WTC11 (cell line): ENCODE measurements at regions not wholly inside any gene's neighbourhood (a gene's known extent, or its start where the extent isn't known, plus 50 kb on each side); places are given as distances from the start of the nearest gene placed in this dataset.

ENCODE experiments used
- ATAC-seq: fragments of 200-7000 bp; cut with Tn5 transposase; 2 replicates; pipeline ENCODE4 v1.10.0; 2021; ENCODE audit warnings: mild to moderate bottlenecking, moderate library complexity
- CTCF ChIA-PET: fragments of 300-600 bp; sonication (Branson Sonifier 250); formaldehyde crosslinking; loops from one replicate; lab custom pipeline; 2021; ENCODE audit warnings: antibody characterized with exemption; lab: Charles Lee
- POLR2A ChIA-PET: fragments of 350-600 bp; sonication (Branson Sonifier 250); formaldehyde crosslinking; loops from one replicate; lab custom pipeline; 2021; ENCODE audit warnings: antibody characterized with exemption; lab: Charles Lee
- DNase-seq: peaks from one replicate; pipeline ENCODE4 v3.0.0; 2021; ENCODE audit warnings: low spot score
- H3K27ac Mint-ChIP-seq: 2 replicates; pipeline ENCODE4 v1.8.0; 2021; ENCODE audit warnings: mixed read lengths
- H3K27me3 Mint-ChIP-seq: 2 replicates; pipeline ENCODE4 v1.8.0; 2021; ENCODE audit warnings: low read depth, mild to moderate bottlenecking, moderate library complexity, mixed read lengths
- H3K36me3 Mint-ChIP-seq: 2 replicates; pipeline ENCODE4 v1.8.0; 2021; ENCODE audit warnings: mixed read lengths
- H3K4me1 Mint-ChIP-seq: 2 replicates; pipeline ENCODE4 v1.8.0; 2022; ENCODE audit warnings: mixed read lengths
- H3K4me3 Mint-ChIP-seq: 2 replicates; pipeline ENCODE4 v1.8.0; 2021; ENCODE audit warnings: mild to moderate bottlenecking, moderate library complexity, mixed read lengths
- H3K9me3 Mint-ChIP-seq: 2 replicates; pipeline ENCODE4 v1.8.0; 2021; ENCODE audit warnings: mixed read lengths
- CREM ChIP-seq: sonication (generic); formaldehyde crosslinking; IDR thresholded peaks from 2 replicates; pipeline ENCODE4 v1.8.1; 2022; ENCODE audit warnings: mild to moderate bottlenecking, missing genetic modification reagents, moderate library complexity
- ELF4 ChIP-seq: sonication (generic); formaldehyde crosslinking; IDR thresholded peaks from 2 replicates; pipeline ENCODE4 v1.8.1; 2022; ENCODE audit warnings: low read depth, mild to moderate bottlenecking, moderate library complexity, missing genetic modification reagents
- EMX1 ChIP-seq: fragments of 250-450 bp; sonication (Bioruptor Pico); IDR thresholded peaks from 2 replicates; pipeline ENCODE4 v1.8.0; 2021; ENCODE audit warnings: mild to moderate bottlenecking
- FOXJ3 ChIP-seq: sonication (generic); formaldehyde crosslinking; IDR thresholded peaks from 2 replicates; pipeline ENCODE4 v1.9.0; 2021; ENCODE audit warnings: missing genetic modification reagents, mild to moderate bottlenecking, borderline replicate concordance
- GTF2I ChIP-seq: fragments of 250-450 bp; sonication (Bioruptor Pico); conservative IDR thresholded peaks from 2 replicates; pipeline ENCODE4 v1.4.0; 2021; ENCODE audit warnings: mild to moderate bottlenecking
- JAZF1 ChIP-seq: fragments of 250-450 bp; sonication (Bioruptor Pico); IDR thresholded peaks from 2 replicates; pipeline ENCODE4 v1.9.0; 2021; ENCODE audit warnings: moderate library complexity, mild to moderate bottlenecking, inconsistent platforms
- JUN ChIP-seq: sonication (generic); formaldehyde crosslinking; IDR thresholded peaks from 2 replicates; pipeline ENCODE4 v1.8.0; 2023; ENCODE audit warnings: mild to moderate bottlenecking, missing genetic modification reagents
- KAT7 ChIP-seq: sonication (generic); formaldehyde crosslinking; IDR thresholded peaks from 2 replicates; pipeline ENCODE4 v1.8.1; 2023; ENCODE audit warnings: missing genetic modification reagents, mild to moderate bottlenecking, borderline replicate concordance
- MYBL2 ChIP-seq: sonication (generic); formaldehyde crosslinking; IDR thresholded peaks from 2 replicates; pipeline ENCODE4 v1.8.1; 2023; ENCODE audit warnings: mild to moderate bottlenecking, moderate library complexity, missing genetic modification reagents
- NFATC4 ChIP-seq: fragments of 250-450 bp; sonication (Bioruptor Pico); IDR thresholded peaks from 2 replicates; pipeline ENCODE4 v1.9.0; 2021; ENCODE audit warnings: mild to moderate bottlenecking
- PRRX2 ChIP-seq: fragments of 250-450 bp; sonication (Bioruptor Pico); IDR thresholded peaks from 2 replicates; pipeline ENCODE4 v1.8.0; 2021; ENCODE audit warnings: mild to moderate bottlenecking
- RORB ChIP-seq: fragments of 250-450 bp; sonication (Bioruptor Pico); IDR thresholded peaks from 2 replicates; pipeline ENCODE4 v1.9.0; 2021; ENCODE audit warnings: mild to moderate bottlenecking
- SMAD4 ChIP-seq: sonication (generic); formaldehyde crosslinking; IDR thresholded peaks from 2 replicates; pipeline ENCODE4 v1.8.0; 2022; ENCODE audit warnings: mild to moderate bottlenecking, missing genetic modification reagents
- TP53 ChIP-seq: sonication (generic); formaldehyde crosslinking; IDR thresholded peaks from 2 replicates; pipeline ENCODE4 v1.8.1; 2023; ENCODE audit warnings: mild to moderate bottlenecking, missing genetic modification reagents
- ZBTB21 ChIP-seq: sonication (generic); formaldehyde crosslinking; IDR thresholded peaks from 2 replicates; pipeline ENCODE4 v1.8.1; 2023; ENCODE audit warnings: mild to moderate bottlenecking, missing genetic modification reagents, borderline replicate concordance
- ZNF416 ChIP-seq: fragments of 250-450 bp; sonication (Bioruptor Pico); IDR thresholded peaks from 2 replicates; pipeline ENCODE4 v1.9.0; 2021; ENCODE audit warnings: mild to moderate bottlenecking, inconsistent platforms
- ZNF423 ChIP-seq: fragments of 250-450 bp; sonication (Bioruptor Pico); IDR thresholded peaks from 2 replicates; pipeline ENCODE4 v2.1.2; 2022; ENCODE audit warnings: mild to moderate bottlenecking, moderate library complexity
- TF ChIP-seq, protein P1 (sequence below): sonication (generic); formaldehyde crosslinking; IDR thresholded peaks from 2 replicates; pipeline ENCODE4 v1.8.0; 2022; ENCODE audit warnings: mild to moderate bottlenecking, missing genetic modification reagents
- TF ChIP-seq, protein P2 (sequence below): fragments of 250-450 bp; sonication (Bioruptor Pico); IDR thresholded peaks from 2 replicates; pipeline ENCODE4 v1.9.0; 2021; ENCODE audit warnings: mild to moderate bottlenecking
- TF ChIP-seq, protein P3 (sequence below): fragments of 250-450 bp; sonication (Bioruptor Pico); IDR thresholded peaks from 2 replicates; pipeline ENCODE4 v1.8.0; 2021; ENCODE audit warnings: mild to moderate bottlenecking
- TF ChIP-seq, protein P4 (sequence below): fragments of 250-450 bp; sonication (Bioruptor Pico); IDR thresholded peaks from 2 replicates; pipeline ENCODE4 v1.9.0; 2021; ENCODE audit warnings: mild to moderate bottlenecking, borderline replicate concordance
- TF ChIP-seq, protein P5 (sequence below): sonication (generic); formaldehyde crosslinking; IDR thresholded peaks from 2 replicates; pipeline ENCODE4 v1.8.1; 2022; ENCODE audit warnings: low read depth, missing genetic modification reagents, borderline replicate concordance
- TF ChIP-seq, protein P6 (sequence below): sonication (generic); formaldehyde crosslinking; IDR thresholded peaks from 2 replicates; pipeline ENCODE4 v1.8.1; 2023; ENCODE audit warnings: mild to moderate bottlenecking, missing genetic modification reagents, moderate library complexity
- TF ChIP-seq, protein P7 (sequence below): sonication (generic); formaldehyde crosslinking; IDR thresholded peaks from 2 replicates; pipeline ENCODE4 v1.8.0; 2023; ENCODE audit warnings: missing genetic modification reagents
- TF ChIP-seq, protein P8 (sequence below): sonication (generic); formaldehyde crosslinking; IDR thresholded peaks from 2 replicates; pipeline ENCODE4 v1.8.1; 2023; ENCODE audit warnings: mild to moderate bottlenecking, missing genetic modification reagents, moderate library complexity

DNA sequence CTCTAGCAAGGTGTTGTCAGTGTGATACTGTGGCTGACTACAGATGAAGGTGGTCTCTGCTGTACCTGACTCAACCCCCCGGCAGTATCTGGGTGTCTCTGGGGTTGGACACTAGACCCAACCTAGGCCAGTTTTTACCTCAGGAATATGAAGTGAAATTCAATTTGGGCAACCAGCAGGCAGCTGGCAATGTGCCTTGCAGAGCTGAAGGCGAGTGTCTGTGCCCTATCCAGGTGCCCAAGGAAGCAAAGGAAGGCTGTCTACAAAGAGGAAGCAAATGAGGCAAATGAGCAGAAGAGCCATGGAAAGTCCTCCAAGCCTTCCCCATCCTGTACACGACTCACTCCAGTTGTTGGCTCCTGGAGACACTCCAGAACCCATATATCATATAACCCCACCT lies 264.6 kb upstream of the AGAP1 start:
- ATAC-seq (no peak), DNase-seq (no peak)
- H3K9me3 Mint-ChIP-seq, result no peaks in the 10 kb centered on the region
- H3K27ac Mint-ChIP-seq, result no peak overlapping the region
- no peak for TF ChIP-seq TP53 (CRISPR knock-in tag)
- TF ChIP-seq, protein P1, sequence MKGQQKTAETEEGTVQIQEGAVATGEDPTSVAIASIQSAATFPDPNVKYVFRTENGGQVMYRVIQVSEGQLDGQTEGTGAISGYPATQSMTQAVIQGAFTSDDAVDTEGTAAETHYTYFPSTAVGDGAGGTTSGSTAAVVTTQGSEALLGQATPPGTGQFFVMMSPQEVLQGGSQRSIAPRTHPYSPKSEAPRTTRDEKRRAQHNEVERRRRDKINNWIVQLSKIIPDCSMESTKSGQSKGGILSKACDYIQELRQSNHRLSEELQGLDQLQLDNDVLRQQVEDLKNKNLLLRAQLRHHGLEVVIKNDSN, result no peak
- no peak for TF ChIP-seq ZNF416
- TF ChIP-seq JAZF1 (CRISPR knock-in tag), result no peak
- TF ChIP-seq, protein P2, sequence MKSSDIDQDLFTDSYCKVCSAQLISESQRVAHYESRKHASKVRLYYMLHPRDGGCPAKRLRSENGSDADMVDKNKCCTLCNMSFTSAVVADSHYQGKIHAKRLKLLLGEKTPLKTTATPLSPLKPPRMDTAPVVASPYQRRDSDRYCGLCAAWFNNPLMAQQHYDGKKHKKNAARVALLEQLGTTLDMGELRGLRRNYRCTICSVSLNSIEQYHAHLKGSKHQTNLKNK (CRISPR knock-in tag), result no peak
- TF ChIP-seq, protein P3, sequence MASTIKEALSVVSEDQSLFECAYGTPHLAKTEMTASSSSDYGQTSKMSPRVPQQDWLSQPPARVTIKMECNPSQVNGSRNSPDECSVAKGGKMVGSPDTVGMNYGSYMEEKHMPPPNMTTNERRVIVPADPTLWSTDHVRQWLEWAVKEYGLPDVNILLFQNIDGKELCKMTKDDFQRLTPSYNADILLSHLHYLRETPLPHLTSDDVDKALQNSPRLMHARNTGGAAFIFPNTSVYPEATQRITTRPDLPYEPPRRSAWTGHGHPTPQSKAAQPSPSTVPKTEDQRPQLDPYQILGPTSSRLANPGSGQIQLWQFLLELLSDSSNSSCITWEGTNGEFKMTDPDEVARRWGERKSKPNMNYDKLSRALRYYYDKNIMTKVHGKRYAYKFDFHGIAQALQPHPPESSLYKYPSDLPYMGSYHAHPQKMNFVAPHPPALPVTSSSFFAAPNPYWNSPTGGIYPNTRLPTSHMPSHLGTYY, result no peak
- TF ChIP-seq RORB (CRISPR knock-in tag), result no peak
- no peak for TF ChIP-seq ELF4 (CRISPR knock-in tag)
- no peak for TF ChIP-seq KAT7 (CRISPR knock-in tag)
- TF ChIP-seq FOXJ3, result no peak
- TF ChIP-seq, protein P4, sequence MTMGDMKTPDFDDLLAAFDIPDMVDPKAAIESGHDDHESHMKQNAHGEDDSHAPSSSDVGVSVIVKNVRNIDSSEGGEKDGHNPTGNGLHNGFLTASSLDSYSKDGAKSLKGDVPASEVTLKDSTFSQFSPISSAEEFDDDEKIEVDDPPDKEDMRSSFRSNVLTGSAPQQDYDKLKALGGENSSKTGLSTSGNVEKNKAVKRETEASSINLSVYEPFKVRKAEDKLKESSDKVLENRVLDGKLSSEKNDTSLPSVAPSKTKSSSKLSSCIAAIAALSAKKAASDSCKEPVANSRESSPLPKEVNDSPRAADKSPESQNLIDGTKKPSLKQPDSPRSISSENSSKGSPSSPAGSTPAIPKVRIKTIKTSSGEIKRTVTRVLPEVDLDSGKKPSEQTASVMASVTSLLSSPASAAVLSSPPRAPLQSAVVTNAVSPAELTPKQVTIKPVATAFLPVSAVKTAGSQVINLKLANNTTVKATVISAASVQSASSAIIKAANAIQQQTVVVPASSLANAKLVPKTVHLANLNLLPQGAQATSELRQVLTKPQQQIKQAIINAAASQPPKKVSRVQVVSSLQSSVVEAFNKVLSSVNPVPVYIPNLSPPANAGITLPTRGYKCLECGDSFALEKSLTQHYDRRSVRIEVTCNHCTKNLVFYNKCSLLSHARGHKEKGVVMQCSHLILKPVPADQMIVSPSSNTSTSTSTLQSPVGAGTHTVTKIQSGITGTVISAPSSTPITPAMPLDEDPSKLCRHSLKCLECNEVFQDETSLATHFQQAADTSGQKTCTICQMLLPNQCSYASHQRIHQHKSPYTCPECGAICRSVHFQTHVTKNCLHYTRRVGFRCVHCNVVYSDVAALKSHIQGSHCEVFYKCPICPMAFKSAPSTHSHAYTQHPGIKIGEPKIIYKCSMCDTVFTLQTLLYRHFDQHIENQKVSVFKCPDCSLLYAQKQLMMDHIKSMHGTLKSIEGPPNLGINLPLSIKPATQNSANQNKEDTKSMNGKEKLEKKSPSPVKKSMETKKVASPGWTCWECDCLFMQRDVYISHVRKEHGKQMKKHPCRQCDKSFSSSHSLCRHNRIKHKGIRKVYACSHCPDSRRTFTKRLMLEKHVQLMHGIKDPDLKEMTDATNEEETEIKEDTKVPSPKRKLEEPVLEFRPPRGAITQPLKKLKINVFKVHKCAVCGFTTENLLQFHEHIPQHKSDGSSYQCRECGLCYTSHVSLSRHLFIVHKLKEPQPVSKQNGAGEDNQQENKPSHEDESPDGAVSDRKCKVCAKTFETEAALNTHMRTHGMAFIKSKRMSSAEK (CRISPR knock-in tag), result no peak
- no peak for TF ChIP-seq SMAD4
- TF ChIP-seq JUN (CRISPR knock-in tag), result no peak
- no peak for TF ChIP-seq EMX1 (CRISPR knock-in tag)
- no peak for TF ChIP-seq ZBTB21
- TF ChIP-seq GTF2I (CRISPR knock-in tag), result no peak
- no peak for TF ChIP-seq NFATC4 (CRISPR knock-in tag)
- H3K4me3 Mint-ChIP-seq, result no peak overlapping the region
- H3K36me3 Mint-ChIP-seq, result no peaks in the 10 kb centered on the region
- CTCF ChIA-PET, result no interaction called here
- H3K27me3 Mint-ChIP-seq, result peaks cover 4% of the 10 kb centered on the region; the same call in 1 of the 2 replicates
- no peaks in the 10 kb centered on the region for H3K4me1 Mint-ChIP-seq
- POLR2A ChIA-PET, result no interaction called here

DNA sequence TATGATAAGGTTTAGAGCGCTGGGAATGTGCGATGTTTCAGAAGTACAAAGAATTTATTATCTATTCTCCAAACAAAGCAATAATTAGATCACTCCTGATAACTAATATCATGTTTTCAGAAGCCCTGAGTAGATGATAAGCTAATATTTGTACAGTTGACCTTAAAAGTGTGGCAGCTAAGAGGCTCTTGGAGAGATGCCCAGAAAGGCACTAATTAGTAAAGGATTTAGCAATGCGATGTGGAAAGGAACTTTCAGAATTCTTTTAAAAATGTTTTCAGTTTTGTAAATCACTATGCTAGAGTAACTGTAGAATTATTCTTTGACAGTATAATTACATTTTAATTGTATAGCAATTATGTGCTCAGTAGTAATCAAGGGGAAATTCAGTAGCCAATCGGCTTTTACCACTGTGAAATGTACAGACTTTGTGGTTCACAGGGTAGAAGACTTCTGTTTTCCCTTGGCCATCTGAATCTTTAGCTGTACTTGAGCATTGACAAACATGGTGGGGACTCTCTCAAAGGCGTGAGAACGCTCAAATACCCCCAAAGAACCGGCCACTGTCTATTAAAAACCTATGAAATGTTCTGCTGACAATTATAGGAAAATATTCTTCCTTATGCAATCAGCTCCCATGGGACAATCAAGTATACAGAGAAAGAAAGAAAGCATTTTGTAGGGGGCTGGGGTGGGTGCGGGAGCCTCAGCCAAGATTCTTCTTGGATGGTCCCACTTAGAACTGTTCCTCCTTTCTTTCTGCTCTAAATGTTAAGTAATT lies 262.8 kb upstream of the AGAP1 start:
- Mint-ChIP-seq H3K27ac (no peak overlapping the region), H3K36me3 (no peaks in the 10 kb centered on the region), H3K4me3 (no peak overlapping the region), H3K4me1 (no peaks in the 10 kb centered on the region), H3K27me3 (peaks cover 4% of the 10 kb centered on the region; the same call in 1 of the 2 replicates), H3K9me3 (no peaks in the 10 kb centered on the region)
- DNase-seq, result no peak
- ChIA-PET POLR2A (no interaction called here), CTCF (no interaction called here)
- no peak for ATAC-seq
- TF ChIP-seq, protein P5, sequence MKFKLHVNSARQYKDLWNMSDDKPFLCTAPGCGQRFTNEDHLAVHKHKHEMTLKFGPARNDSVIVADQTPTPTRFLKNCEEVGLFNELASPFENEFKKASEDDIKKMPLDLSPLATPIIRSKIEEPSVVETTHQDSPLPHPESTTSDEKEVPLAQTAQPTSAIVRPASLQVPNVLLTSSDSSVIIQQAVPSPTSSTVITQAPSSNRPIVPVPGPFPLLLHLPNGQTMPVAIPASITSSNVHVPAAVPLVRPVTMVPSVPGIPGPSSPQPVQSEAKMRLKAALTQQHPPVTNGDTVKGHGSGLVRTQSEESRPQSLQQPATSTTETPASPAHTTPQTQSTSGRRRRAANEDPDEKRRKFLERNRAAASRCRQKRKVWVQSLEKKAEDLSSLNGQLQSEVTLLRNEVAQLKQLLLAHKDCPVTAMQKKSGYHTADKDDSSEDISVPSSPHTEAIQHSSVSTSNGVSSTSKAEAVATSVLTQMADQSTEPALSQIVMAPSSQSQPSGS (CRISPR knock-in tag), result no peak
- TF ChIP-seq CREM (CRISPR knock-in tag) (no peak), ZNF423 (CRISPR knock-in tag) (no peak), PRRX2 (CRISPR knock-in tag) (no peak), KAT7 (CRISPR knock-in tag) (no peak), MYBL2 (CRISPR knock-in tag) (no peak), JAZF1 (CRISPR knock-in tag) (no peak), ELF4 (CRISPR knock-in tag) (no peak)
- TF ChIP-seq, protein P6, sequence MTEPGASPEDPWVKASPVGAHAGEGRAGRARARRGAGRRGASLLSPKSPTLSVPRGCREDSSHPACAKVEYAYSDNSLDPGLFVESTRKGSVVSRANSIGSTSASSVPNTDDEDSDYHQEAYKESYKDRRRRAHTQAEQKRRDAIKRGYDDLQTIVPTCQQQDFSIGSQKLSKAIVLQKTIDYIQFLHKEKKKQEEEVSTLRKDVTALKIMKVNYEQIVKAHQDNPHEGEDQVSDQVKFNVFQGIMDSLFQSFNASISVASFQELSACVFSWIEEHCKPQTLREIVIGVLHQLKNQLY (CRISPR knock-in tag), result no peak
- TF ChIP-seq, protein P7, sequence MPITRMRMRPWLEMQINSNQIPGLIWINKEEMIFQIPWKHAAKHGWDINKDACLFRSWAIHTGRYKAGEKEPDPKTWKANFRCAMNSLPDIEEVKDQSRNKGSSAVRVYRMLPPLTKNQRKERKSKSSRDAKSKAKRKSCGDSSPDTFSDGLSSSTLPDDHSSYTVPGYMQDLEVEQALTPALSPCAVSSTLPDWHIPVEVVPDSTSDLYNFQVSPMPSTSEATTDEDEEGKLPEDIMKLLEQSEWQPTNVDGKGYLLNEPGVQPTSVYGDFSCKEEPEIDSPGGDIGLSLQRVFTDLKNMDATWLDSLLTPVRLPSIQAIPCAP, result no peak
- TF ChIP-seq, protein P8, sequence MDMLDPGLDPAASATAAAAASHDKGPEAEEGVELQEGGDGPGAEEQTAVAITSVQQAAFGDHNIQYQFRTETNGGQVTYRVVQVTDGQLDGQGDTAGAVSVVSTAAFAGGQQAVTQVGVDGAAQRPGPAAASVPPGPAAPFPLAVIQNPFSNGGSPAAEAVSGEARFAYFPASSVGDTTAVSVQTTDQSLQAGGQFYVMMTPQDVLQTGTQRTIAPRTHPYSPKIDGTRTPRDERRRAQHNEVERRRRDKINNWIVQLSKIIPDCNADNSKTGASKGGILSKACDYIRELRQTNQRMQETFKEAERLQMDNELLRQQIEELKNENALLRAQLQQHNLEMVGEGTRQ, result no peak
